ENCODE measurements at regions not wholly inside any gene's neighbourhood (a gene's known extent, or its start where the extent isn't known, plus 50 kb on each side); places are given as distances from the start of the nearest gene placed in this dataset.

DNA sequence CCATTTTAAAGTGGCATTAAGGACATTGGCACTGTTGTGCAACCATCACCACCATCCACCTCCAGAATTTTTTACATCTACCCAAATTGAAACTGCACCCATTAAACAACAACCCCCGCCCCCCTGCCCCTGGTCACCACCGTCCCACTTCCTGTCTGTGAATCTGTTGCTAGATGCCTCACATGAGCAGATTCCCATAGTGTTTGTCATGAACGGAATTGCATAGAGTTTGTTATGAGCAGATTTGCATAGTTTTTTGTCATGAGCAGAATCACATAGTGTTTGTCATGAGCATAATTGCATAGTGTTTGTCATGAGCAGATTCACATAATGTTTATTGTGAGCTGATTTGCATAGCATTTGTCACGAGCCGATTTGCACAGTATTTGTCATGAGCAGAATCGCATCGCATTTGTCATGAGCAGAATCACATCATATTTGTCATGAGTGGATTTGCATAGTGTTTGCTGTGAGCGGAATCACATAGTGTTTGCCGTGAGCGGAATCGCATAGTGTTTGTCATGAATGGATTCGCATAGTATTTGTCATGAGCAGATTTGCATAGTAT is 54.0 kb upstream of the GTF3A start:
- Histone ChIP-seq H3K36me3 (ENCODE audit: control insufficient read depth, insufficient read depth, low read length, severe bottlenecking) (no peaks in the 10 kb centered on the region), H3K4me3 (ENCODE audit: low read length) (no peak overlapping the region), H3K27me3 (replicated peaks; ENCODE audit: control insufficient read depth, insufficient read depth, low read length) (peaks cover 57% of the 10 kb centered on the region)

DNA sequence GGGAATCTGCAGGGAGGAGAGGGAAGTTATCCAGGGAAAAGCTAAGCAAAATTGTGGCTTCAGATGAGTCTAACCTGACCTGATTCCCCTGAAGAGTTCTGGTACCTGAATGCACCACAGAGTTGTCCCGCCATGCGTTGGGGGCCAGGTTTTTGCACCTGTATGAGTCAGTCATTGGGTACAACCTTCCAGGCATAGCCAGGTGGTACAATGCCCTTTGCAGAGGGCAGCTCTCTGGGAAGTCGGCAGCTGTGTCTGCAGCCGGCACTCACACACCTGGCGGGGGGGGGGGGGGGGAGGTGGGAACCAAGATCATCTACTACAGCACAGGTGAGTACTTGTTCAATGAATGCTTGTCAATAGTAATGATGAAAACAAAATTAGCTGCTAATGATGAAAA is 52.5 kb upstream of the GTF3A start:
- Histone ChIP-seq H3K4me3 (ENCODE audit: low read length) (no peak overlapping the region), H3K9me3 (ENCODE audit: control insufficient read depth, low read length) (peaks cover 9% of the 10 kb centered on the region), H3K4me1 (ENCODE audit: control insufficient read depth, insufficient read depth, low read length) (no peaks in the 10 kb centered on the region), H3K27me3 (replicated peaks; ENCODE audit: control insufficient read depth, insufficient read depth, low read length) (peaks cover 52% of the 10 kb centered on the region), H3K36me3 (ENCODE audit: control insufficient read depth, insufficient read depth, low read length, severe bottlenecking) (no peaks in the 10 kb centered on the region), H3K9ac (ENCODE audit: low read length) (no peak overlapping the region)
- no peak for DNase-seq (ENCODE audit: low read depth)

More for the DNA sequence above, 54.0 kb upstream of the GTF3A start:
- Histone ChIP-seq H3K4me1 (ENCODE audit: control insufficient read depth, insufficient read depth, low read length) (no peaks in the 10 kb centered on the region), H3K9me3 (ENCODE audit: control insufficient read depth, low read length) (peaks cover 9% of the 10 kb centered on the region), H3K9ac (ENCODE audit: low read length) (no peak overlapping the region)
- no peak for DNase-seq (ENCODE audit: low read depth)

DNA sequence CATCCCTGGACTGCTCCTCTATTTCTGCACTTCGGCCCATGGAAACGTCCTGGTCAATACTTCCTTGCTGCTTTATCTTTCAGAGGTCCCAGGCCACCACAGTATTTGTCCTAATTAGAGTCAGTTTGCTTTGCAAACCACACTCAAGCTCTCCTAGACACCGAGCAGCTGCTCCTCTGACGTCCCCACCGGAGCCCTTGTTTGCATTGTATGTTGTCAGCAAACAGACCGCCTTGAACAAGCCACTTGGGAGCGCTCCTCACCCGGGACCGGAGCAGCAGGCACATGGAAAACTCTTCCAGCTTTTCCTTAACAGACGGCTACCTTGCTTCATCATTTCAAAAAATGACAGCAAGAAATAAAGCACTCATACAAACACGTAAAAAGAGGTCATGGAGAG is 51.5 kb upstream of the GTF3A start:
- Histone ChIP-seq H3K27me3 (replicated peaks; ENCODE audit: control insufficient read depth, insufficient read depth, low read length) (peaks cover 42% of the 10 kb centered on the region), H3K9me3 (ENCODE audit: control insufficient read depth, low read length) (peaks cover 9% of the 10 kb centered on the region), H3K9ac (ENCODE audit: low read length) (no peak overlapping the region), H3K4me1 (ENCODE audit: control insufficient read depth, insufficient read depth, low read length) (no peaks in the 10 kb centered on the region), H3K36me3 (ENCODE audit: control insufficient read depth, insufficient read depth, low read length, severe bottlenecking) (no peaks in the 10 kb centered on the region), H3K4me3 (ENCODE audit: low read length) (no peak overlapping the region)
- DNase-seq (ENCODE audit: low read depth) = no peak

DNA sequence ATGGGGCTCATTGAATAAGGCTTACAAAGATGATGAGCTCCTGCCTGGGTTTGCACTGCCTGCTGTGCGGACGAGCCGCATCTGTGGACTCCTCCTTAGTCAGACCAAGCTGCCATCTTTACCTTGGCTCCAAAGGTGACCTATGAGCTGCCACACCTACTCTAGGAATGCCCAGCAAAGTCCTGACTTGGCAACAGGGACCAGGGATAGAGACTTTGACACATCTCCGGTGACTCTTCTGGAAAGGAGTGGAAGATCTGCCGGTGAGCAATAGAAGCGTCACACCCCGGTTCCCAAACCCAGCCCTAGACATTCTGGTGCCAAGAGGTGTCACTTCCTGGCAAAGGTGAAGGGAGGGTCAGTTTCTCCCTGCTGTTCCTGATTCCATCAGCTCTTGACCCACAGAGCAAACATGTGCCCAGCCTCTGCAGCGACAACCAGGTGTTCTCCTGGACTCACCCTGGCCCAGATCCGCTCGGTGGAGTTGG is 50.2 kb upstream of the GTF3A start:
- H3K27me3 ChIP-seq (replicated peaks; ENCODE audit: control insufficient read depth, insufficient read depth, low read length) = peaks cover 36% of the 10 kb centered on the region
- DNase-seq (ENCODE audit: low read depth) = no peak
- no peak overlapping the region for H3K9ac ChIP-seq (ENCODE audit: low read length)
- H3K4me1 ChIP-seq (ENCODE audit: control insufficient read depth, insufficient read depth, low read length) = no peaks in the 10 kb centered on the region
- no peaks in the 10 kb centered on the region for H3K36me3 ChIP-seq (ENCODE audit: control insufficient read depth, insufficient read depth, low read length, severe bottlenecking)
- no peak overlapping the region for H3K4me3 ChIP-seq (ENCODE audit: low read length)
- H3K9me3 ChIP-seq (ENCODE audit: control insufficient read depth, low read length) = peaks cover 9% of the 10 kb centered on the region
